Neural progenitor cell (in vitro differentiated cells): ENCODE measurements at regions not wholly inside any gene's neighbourhood (a gene's known extent, or its start where the extent isn't known, plus 50 kb on each side); places are given as distances from the start of the nearest gene placed in this dataset.
A peak's percentile ranks its signal among the peaks of the same experiment; 100 is the strongest.

Source experiments
- DNase-seq: peaks from one replicate; pipeline ENCODE4 v3.0.0-alpha.2; 2016; ENCODE audit warnings: low spot score
- H2AFZ ChIP-seq: fragments of 200-600 bp; sonication (generic); replicated peaks from 2 replicates; pipeline ENCODE4 v1.6.1; 2016; ENCODE audit warnings: antibody characterized with exemption
- H3F3A ChIP-seq: fragments of 200-600 bp; sonication (generic); 2 replicates; pipeline ENCODE4 v1.6.1; 2016; ENCODE audit warnings: antibody characterized with exemption, low read depth
- H3K27ac ChIP-seq: fragments of 200-600 bp; sonication (generic); 2 replicates; pipeline ENCODE4 v1.5.1; 2016; ENCODE audit warnings: mild to moderate bottlenecking
- H3K27me3 ChIP-seq: fragments of 200-600 bp; sonication (generic); 2 replicates; pipeline ENCODE4 v1.6.1; 2016; ENCODE audit warnings: mild to moderate bottlenecking, moderate library complexity
- H3K36me3 ChIP-seq: fragments of 200-600 bp; sonication (generic); 2 replicates; pipeline ENCODE4 v1.5.1; 2016
- H3K4me1 ChIP-seq: fragments of 200-600 bp; sonication (generic); 2 replicates; pipeline ENCODE4 v1.6.1; 2016; ENCODE audit warnings: mixed run types
- H3K4me2 ChIP-seq: fragments of 200-600 bp; sonication (generic); 2 replicates; pipeline ENCODE4 v1.6.1; 2016
- H3K4me3 ChIP-seq: fragments of 200-600 bp; sonication (generic); 2 replicates; pipeline ENCODE4 v1.5.1; 2016
- H3K79me2 ChIP-seq: fragments of 200-600 bp; sonication (generic); 2 replicates; pipeline ENCODE4 v1.6.1; 2016; ENCODE audit warnings: low read depth
- H3K9ac ChIP-seq: fragments of 200-600 bp; sonication (generic); 2 replicates; pipeline ENCODE4 v1.6.1; 2016
- H3K9me3 ChIP-seq: fragments of 200-600 bp; sonication (generic); 2 replicates; pipeline ENCODE4 v1.5.1; 2016; ENCODE audit warnings: low read depth
- H4K20me1 ChIP-seq: fragments of 200-600 bp; sonication (generic); 2 replicates; pipeline ENCODE4 v1.6.1; 2016; ENCODE audit warnings: low read depth
- H3K27ac Mint-ChIP-seq: 3 replicates; pipeline ENCODE4 v1.8.0; 2021; ENCODE audit warnings: mixed read lengths
- H3K27me3 Mint-ChIP-seq: 2 replicates; pipeline ENCODE4 v1.8.0; 2022; ENCODE audit warnings: low read depth, mild to moderate bottlenecking, inconsistent platforms, moderate library complexity, mixed read lengths; ENCODE audit not compliant: insufficient read depth
- H3K36me3 Mint-ChIP-seq: 3 replicates; pipeline ENCODE4 v1.8.0; 2021; ENCODE audit warnings: mixed read lengths
- H3K4me1 Mint-ChIP-seq: 3 replicates; pipeline ENCODE4 v1.8.0; 2021; ENCODE audit warnings: mixed read lengths
- H3K4me3 Mint-ChIP-seq: 3 replicates; pipeline ENCODE4 v1.8.0; 2021; ENCODE audit warnings: mild to moderate bottlenecking, moderate library complexity, mixed read lengths
- H3K9me3 Mint-ChIP-seq: 3 replicates; pipeline ENCODE4 v1.8.0; 2020; ENCODE audit warnings: mixed read lengths
- EZH2 ChIP-seq: fragments of 200-600 bp; sonication (generic); IDR thresholded peaks from 2 replicates; pipeline ENCODE4 v1.6.1; 2017; ENCODE audit warnings: antibody characterized with exemption, mild to moderate bottlenecking, moderate library complexity
- EZH2phosphoT487 ChIP-seq: fragments of 200-600 bp; sonication (generic); IDR thresholded peaks from 2 replicates; pipeline ENCODE4 v1.6.1; 2017; ENCODE audit warnings: antibody characterized with exemption
- TF ChIP-seq, protein P1 (sequence below): fragments of 200-600 bp; sonication (generic); IDR thresholded peaks from 2 replicates; pipeline ENCODE4 v1.5.1; 2017; ENCODE audit warnings: antibody characterized with exemption, mild to moderate bottlenecking

DNA sequence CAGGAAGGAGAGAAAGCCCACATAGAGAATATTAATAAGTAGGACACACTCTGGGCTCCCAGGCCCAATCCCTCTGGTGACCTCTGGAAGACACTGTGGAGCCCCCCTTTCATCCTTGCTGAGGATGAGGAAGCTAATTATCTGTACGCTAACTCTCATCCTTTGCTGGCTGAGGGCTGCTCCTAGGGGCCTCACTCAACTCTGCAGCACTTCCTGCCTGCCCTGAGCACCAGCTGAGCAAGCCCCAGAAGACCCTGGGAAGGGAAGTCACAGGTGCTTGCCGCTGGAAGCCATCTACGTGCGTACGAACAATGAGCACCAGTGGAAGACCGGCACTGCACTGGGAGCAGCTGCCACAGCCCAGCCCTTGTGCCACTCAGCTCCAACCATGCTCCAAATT is 145.8 kb upstream of the CDH5 start:
- Mint-ChIP-seq H3K36me3 (no peaks in the 10 kb centered on the region), H3K27ac (no peak overlapping the region), H3K27me3 (peaks cover 15% of the 10 kb centered on the region), H3K4me1 (peaks cover 34% of the 10 kb centered on the region), H3K9me3 (no peaks in the 10 kb centered on the region), H3K4me3 (no peak overlapping the region)
- no peaks in the 10 kb centered on the region for H3K9me3 ChIP-seq
- H3K36me3 ChIP-seq = no peaks in the 10 kb centered on the region
- TF ChIP-seq EZH2phosphoT487 = no peak
- TF ChIP-seq, protein P1, sequence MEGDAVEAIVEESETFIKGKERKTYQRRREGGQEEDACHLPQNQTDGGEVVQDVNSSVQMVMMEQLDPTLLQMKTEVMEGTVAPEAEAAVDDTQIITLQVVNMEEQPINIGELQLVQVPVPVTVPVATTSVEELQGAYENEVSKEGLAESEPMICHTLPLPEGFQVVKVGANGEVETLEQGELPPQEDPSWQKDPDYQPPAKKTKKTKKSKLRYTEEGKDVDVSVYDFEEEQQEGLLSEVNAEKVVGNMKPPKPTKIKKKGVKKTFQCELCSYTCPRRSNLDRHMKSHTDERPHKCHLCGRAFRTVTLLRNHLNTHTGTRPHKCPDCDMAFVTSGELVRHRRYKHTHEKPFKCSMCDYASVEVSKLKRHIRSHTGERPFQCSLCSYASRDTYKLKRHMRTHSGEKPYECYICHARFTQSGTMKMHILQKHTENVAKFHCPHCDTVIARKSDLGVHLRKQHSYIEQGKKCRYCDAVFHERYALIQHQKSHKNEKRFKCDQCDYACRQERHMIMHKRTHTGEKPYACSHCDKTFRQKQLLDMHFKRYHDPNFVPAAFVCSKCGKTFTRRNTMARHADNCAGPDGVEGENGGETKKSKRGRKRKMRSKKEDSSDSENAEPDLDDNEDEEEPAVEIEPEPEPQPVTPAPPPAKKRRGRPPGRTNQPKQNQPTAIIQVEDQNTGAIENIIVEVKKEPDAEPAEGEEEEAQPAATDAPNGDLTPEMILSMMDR = no peak
- TF ChIP-seq EZH2 = no peak
- H3K27me3 ChIP-seq = no peaks in the 10 kb centered on the region
- no peak overlapping the region for H3K4me2 ChIP-seq
- H3K9ac ChIP-seq = no peak overlapping the region
- no peak overlapping the region for H3K27ac ChIP-seq
- H3K79me2 ChIP-seq = no peaks in the 10 kb centered on the region
- H3F3A ChIP-seq = no peaks in the 10 kb centered on the region
- no peak for DNase-seq
- H2AFZ ChIP-seq = peak overlapping the region; percentile 66
- no peak overlapping the region for H3K4me3 ChIP-seq
- no peaks in the 10 kb centered on the region for H4K20me1 ChIP-seq
- H3K4me1 ChIP-seq = peaks cover 7% of the 10 kb centered on the region

DNA sequence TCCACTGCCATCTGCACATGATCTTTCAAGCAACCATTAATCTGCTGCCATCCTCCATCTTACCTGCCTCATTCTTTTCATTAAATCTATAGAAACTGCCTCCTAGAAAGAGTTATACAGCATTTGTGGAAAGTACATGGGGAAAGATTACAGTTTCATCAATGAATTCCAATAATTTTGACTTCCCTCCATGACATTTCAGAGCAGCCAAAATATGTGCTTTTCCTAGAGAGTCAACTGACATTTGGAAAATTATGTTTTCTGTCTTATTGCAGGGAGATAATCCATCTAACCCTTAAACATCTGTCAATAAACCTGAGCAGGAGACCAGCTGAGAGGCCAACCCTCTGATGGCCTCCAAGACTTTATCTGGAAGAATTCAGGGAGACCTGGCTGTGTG is 147.0 kb upstream of the CDH5 start:
- no peaks in the 10 kb centered on the region for H3K9me3 Mint-ChIP-seq
- TF ChIP-seq EZH2 (no peak), EZH2phosphoT487 (no peak)
- TF ChIP-seq, protein P1 = no peak
- peaks cover 3% of the 10 kb centered on the region for H3K4me1 ChIP-seq

DNA sequence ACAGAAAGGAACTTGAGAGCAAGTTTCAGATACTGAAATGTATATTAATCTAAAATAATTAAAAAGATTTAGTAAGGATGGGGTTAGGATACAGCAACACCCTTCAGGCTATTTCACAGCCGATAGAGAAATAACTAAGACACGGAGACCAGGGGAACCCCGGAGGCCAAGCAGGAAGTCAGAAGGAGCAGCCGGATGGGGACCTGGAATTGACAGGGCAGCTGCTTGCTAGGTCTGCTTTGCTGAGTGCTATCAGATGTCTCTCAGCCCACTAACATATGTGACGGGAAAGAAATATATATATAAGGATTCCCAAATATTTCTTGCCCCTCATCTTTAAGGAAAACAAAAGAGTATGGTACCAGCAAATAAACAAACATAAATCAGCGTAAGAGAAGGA is 154.1 kb upstream of the CDH5 start:
- Histone ChIP-seq H3K27ac (no peak overlapping the region), H3K4me3 (no peak overlapping the region), H3K4me1 (no peaks in the 10 kb centered on the region), H3K36me3 (no peaks in the 10 kb centered on the region), H2AFZ (no peak overlapping the region), H3K9me3 (no peaks in the 10 kb centered on the region), H3F3A (no peaks in the 10 kb centered on the region), H3K27me3 (no peaks in the 10 kb centered on the region), H3K4me2 (no peak overlapping the region), H3K9ac (no peak overlapping the region), H3K79me2 (no peaks in the 10 kb centered on the region), H4K20me1 (no peaks in the 10 kb centered on the region)
- no peaks in the 10 kb centered on the region for H3K4me1 Mint-ChIP-seq
- peaks cover 2% of the 10 kb centered on the region for H3K27me3 Mint-ChIP-seq
- DNase-seq = no peak
- H3K9me3 Mint-ChIP-seq = no peaks in the 10 kb centered on the region
- TF ChIP-seq EZH2 (no peak), EZH2phosphoT487 (no peak)
- TF ChIP-seq, protein P1 = no peak
- no peak overlapping the region for H3K27ac Mint-ChIP-seq
- no peak overlapping the region for H3K4me3 Mint-ChIP-seq
- no peaks in the 10 kb centered on the region for H3K36me3 Mint-ChIP-seq

More for the DNA sequence above, 147.0 kb upstream of the CDH5 start:
- H3K36me3 ChIP-seq = no peaks in the 10 kb centered on the region
- no peak overlapping the region for H2AFZ ChIP-seq
- H3F3A ChIP-seq = no peaks in the 10 kb centered on the region
- no peak overlapping the region for H3K27ac Mint-ChIP-seq
- peaks cover 11% of the 10 kb centered on the region for H3K27me3 Mint-ChIP-seq
- no peak overlapping the region for H3K9ac ChIP-seq
- H3K4me1 Mint-ChIP-seq = peaks cover 25% of the 10 kb centered on the region
- H3K9me3 ChIP-seq = no peaks in the 10 kb centered on the region
- DNase-seq = no peak
- H3K27me3 ChIP-seq = no peaks in the 10 kb centered on the region
- no peaks in the 10 kb centered on the region for H3K36me3 Mint-ChIP-seq
- no peak overlapping the region for H3K4me2 ChIP-seq
- H3K4me3 Mint-ChIP-seq = no peak overlapping the region
- H3K27ac ChIP-seq = no peak overlapping the region
- no peak overlapping the region for H3K4me3 ChIP-seq
- H4K20me1 ChIP-seq = no peaks in the 10 kb centered on the region
- H3K79me2 ChIP-seq = no peaks in the 10 kb centered on the region

DNA sequence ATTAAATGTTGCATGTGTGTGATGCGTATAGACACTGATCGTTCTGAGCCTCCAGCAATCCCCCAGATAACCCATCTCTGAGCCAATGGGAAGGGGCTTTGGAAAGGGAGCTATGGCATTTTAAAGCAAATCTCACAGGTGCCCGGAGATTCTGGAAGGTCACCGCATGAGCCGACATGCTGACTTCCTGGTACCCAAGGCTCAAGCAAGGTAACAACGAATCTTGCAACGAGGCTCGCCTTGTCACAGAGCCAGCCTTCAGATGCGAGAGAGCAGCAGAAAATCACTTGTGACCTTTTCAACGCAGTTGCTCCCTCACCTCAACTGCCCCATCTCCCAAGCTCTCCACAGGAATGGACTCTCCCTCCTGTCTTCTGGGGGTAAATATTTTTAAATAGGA is 154.8 kb upstream of the CDH5 start:
- H3K9me3 Mint-ChIP-seq = peaks cover 5% of the 10 kb centered on the region
- no peaks in the 10 kb centered on the region for H3F3A ChIP-seq
- H3K36me3 Mint-ChIP-seq = no peaks in the 10 kb centered on the region
- H3K4me1 ChIP-seq = no peaks in the 10 kb centered on the region
- DNase-seq = no peak
- no peaks in the 10 kb centered on the region for H3K79me2 ChIP-seq
- H4K20me1 ChIP-seq = no peaks in the 10 kb centered on the region
- no peaks in the 10 kb centered on the region for H3K4me1 Mint-ChIP-seq
- no peak overlapping the region for H3K27ac Mint-ChIP-seq
- no peaks in the 10 kb centered on the region for H3K9me3 ChIP-seq
- no peak overlapping the region for H3K4me2 ChIP-seq
- no peak overlapping the region for H2AFZ ChIP-seq
- H3K27me3 ChIP-seq = no peaks in the 10 kb centered on the region
- H3K27me3 Mint-ChIP-seq = peaks cover 2% of the 10 kb centered on the region
- no peak overlapping the region for H3K4me3 Mint-ChIP-seq
- no peak overlapping the region for H3K27ac ChIP-seq
- no peaks in the 10 kb centered on the region for H3K36me3 ChIP-seq
- no peak overlapping the region for H3K9ac ChIP-seq
- no peak overlapping the region for H3K4me3 ChIP-seq
- TF ChIP-seq, protein P1 = no peak
- TF ChIP-seq EZH2 = no peak
